Endothelial cell of umbilical vein (primary cell): ENCODE measurements at regions not wholly inside any gene's neighbourhood (a gene's known extent, or its start where the extent isn't known, plus 50 kb on each side); places are given as distances from the start of the nearest gene placed in this dataset.

Experiments
- CTCF ChIP-seq, 2 donors: IDR thresholded peaks; 1 replicate in 1 of 2; 2 replicates in 1 of 2; pipeline ENCODE4 v1.5.1; 2011; ENCODE audit warnings: low read length in 2 of 2, mild to moderate bottlenecking in 2 of 2, moderate library complexity in 2 of 2, control low read depth in 1 of 2, inconsistent platforms in 1 of 2, low read depth in 1 of 2; ENCODE audit not compliant: insufficient read depth in 1 of 2; ENCODE audit errors: extremely low read depth in 1 of 2
- MAX ChIP-seq: IDR thresholded peaks from 2 replicates; pipeline ENCODE4 v1.6.1; 2011; ENCODE audit not compliant: insufficient read depth, insufficient read length
- MYC ChIP-seq: IDR thresholded peaks from one replicate; pipeline ENCODE4 v1.6.1; 2011; ENCODE audit warnings: mild to moderate bottlenecking, low read depth, low read length
- POLR2AphosphoS5 ChIP-seq: IDR thresholded peaks from 2 replicates; pipeline ENCODE4 v1.6.1; 2012; ENCODE audit warnings: low read depth, mild to moderate bottlenecking, control low read depth, low read length, moderate library complexity; ENCODE audit not compliant: insufficient read depth

DNA sequence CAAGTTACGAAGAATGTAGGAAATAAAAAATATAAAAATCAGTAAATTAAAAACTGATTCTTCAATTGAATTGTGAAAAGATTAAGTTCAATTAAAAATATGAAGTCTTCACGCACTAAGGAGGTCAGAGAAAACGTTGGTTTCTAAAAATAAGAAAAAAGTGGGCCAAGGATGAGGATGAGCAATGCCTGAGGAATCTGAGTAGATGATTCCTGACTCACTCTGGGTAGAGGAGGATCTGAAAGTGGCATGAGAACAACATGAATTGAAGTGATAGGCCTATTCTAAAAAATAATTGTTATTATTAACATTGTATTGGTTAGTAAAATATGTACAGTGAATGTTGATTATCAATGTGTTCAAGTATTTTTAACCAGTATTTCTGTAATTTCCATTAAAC, 444.2 kb downstream of the GRIA2 start:
- TF ChIP-seq CTCF (IDR thresholded peaks at IDR 0.05; ENCODE audit: extremely low read depth in 1 of 2, insufficient read depth in 1 of 2, low read depth in 1 of 2, low read length in 2 of 2) (no peak), POLR2AphosphoS5 (no peak), MYC (no peak), MAX (no peak)
